ENCODE measurements at regions not wholly inside any gene's neighbourhood (a gene's known extent, or its start where the extent isn't known, plus 50 kb on each side); places are given as distances from the start of the nearest gene placed in this dataset.

DNA sequence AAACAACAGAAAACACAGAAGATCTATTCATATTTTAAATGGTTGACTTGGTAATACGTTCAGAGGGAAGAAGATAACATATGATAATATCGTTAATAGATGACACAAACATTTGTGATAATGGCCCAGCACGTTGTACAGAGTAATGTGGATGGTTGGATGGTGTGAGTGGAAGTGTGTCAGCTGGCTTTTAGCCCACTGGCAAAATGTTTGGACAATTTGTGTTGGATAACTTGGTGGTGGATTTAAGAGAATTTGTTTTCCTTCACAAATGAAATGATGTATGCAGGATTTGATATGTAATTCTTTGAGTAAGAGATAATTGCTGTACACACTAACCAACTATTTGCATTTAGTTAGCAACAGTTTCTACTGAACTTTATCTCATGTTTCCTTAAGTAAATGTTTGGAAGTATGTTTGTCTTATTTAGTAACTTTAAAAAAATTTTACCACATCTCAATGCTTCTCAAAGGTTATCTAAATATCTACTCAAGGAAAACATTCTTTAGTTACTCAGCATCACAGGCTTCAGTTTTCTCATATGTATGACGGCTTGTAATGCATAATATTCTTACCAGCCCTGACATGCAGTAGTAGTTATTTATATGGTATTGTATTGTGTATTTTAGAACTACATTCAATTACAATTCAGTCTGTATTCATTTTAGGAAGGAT lies 328.5 kb upstream of the GOLIM4 start:
- Histone ChIP-seq H3K4me2 (ENCODE audit: low read length) (no peak overlapping the region), H3K4me3 (replicated peaks in 1 of 2; ENCODE audit: low read depth in 1 of 2, low read length in 2 of 2) (no peak overlapping the region), H4K20me1 (ENCODE audit: insufficient read depth) (no peaks in the 10 kb centered on the region), H3K4me1 (ENCODE audit: control insufficient read depth in 1 of 2, insufficient read depth in 2 of 2, low read length in 2 of 2) (no peaks in the 10 kb centered on the region), H3K9me2 (ENCODE audit: insufficient read depth) (no peaks in the 10 kb centered on the region), H2AFZ (ENCODE audit: low read depth, low read length, poor library complexity, severe bottlenecking) (no peak overlapping the region), H3K9ac (ENCODE audit: low read length) (no peak overlapping the region), H3K79me2 (ENCODE audit: insufficient read depth, low read length) (no peaks in the 10 kb centered on the region), H3K27me3 (ENCODE audit: insufficient read depth, low read length) (no peaks in the 10 kb centered on the region), H3K9me3 (ENCODE audit: control insufficient read depth in 1 of 2, insufficient read depth in 1 of 2, low read depth in 1 of 2, low read length in 2 of 2) (no peaks in the 10 kb centered on the region), H3K36me3 (ENCODE audit: control insufficient read depth in 1 of 2, insufficient read depth in 2 of 2, low read length in 2 of 2) (no peaks in the 10 kb centered on the region), H3K27ac (ENCODE audit: low read depth, low read length) (no peak overlapping the region)
- intact Hi-C loops (cut with micrococcal nuclease) = no loop called here
- BruUV-seq (replicated peaks) = no TSS peak
- CTCF ChIA-PET = no interaction called here
- TF ChIP-seq YY1 (IDR thresholded peaks at IDR 0.05; ENCODE audit: extremely low read depth, insufficient replicate concordance, low read depth, low read length) (no peak), RAD21 (IDR thresholded peaks at IDR 0.05; ENCODE audit: low read depth) (no peak), SIN3A (IDR thresholded peaks at IDR 0.05; ENCODE audit: low read depth) (no peak), EZH2phosphoT487 (IDR thresholded peaks at IDR 0.05; ENCODE audit: borderline replicate concordance) (no peak), SRF (IDR thresholded peaks at IDR 0.05; ENCODE audit: low read depth) (no peak), EGR1 (IDR thresholded peaks at IDR 0.05; ENCODE audit: low read depth) (no peak), CBX3 (IDR thresholded peaks at IDR 0.05; ENCODE audit: low read depth) (no peak), ZFX (IDR thresholded peaks at IDR 0.05) (no peak), ELF1 (IDR thresholded peaks at IDR 0.05; ENCODE audit: borderline replicate concordance, low read depth) (no peak), ZNF274 (IDR thresholded peaks at IDR 0.05; ENCODE audit: low read depth, low read length) (no peak), POLR2AphosphoS5 (IDR thresholded peaks at IDR 0.05; ENCODE audit: low read depth, low read length) (no peak)
- TF ChIP-seq, protein P1, sequence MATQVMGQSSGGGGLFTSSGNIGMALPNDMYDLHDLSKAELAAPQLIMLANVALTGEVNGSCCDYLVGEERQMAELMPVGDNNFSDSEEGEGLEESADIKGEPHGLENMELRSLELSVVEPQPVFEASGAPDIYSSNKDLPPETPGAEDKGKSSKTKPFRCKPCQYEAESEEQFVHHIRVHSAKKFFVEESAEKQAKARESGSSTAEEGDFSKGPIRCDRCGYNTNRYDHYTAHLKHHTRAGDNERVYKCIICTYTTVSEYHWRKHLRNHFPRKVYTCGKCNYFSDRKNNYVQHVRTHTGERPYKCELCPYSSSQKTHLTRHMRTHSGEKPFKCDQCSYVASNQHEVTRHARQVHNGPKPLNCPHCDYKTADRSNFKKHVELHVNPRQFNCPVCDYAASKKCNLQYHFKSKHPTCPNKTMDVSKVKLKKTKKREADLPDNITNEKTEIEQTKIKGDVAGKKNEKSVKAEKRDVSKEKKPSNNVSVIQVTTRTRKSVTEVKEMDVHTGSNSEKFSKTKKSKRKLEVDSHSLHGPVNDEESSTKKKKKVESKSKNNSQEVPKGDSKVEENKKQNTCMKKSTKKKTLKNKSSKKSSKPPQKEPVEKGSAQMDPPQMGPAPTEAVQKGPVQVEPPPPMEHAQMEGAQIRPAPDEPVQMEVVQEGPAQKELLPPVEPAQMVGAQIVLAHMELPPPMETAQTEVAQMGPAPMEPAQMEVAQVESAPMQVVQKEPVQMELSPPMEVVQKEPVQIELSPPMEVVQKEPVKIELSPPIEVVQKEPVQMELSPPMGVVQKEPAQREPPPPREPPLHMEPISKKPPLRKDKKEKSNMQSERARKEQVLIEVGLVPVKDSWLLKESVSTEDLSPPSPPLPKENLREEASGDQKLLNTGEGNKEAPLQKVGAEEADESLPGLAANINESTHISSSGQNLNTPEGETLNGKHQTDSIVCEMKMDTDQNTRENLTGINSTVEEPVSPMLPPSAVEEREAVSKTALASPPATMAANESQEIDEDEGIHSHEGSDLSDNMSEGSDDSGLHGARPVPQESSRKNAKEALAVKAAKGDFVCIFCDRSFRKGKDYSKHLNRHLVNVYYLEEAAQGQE (IDR thresholded peaks at IDR 0.05; ENCODE audit: low read depth) = no peak
- TF ChIP-seq, protein P2, sequence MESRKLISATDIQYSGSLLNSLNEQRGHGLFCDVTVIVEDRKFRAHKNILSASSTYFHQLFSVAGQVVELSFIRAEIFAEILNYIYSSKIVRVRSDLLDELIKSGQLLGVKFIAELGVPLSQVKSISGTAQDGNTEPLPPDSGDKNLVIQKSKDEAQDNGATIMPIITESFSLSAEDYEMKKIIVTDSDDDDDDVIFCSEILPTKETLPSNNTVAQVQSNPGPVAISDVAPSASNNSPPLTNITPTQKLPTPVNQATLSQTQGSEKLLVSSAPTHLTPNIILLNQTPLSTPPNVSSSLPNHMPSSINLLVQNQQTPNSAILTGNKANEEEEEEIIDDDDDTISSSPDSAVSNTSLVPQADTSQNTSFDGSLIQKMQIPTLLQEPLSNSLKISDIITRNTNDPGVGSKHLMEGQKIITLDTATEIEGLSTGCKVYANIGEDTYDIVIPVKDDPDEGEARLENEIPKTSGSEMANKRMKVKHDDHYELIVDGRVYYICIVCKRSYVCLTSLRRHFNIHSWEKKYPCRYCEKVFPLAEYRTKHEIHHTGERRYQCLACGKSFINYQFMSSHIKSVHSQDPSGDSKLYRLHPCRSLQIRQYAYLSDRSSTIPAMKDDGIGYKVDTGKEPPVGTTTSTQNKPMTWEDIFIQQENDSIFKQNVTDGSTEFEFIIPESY (IDR thresholded peaks at IDR 0.05; ENCODE audit: extremely low read depth, insufficient replicate concordance, low read length) = no peak
- POLR2A ChIA-PET = no interaction called here
- DNase-seq (ENCODE audit: low read depth, low spot score) (no peak), ATAC-seq (no peak)
- RAD21 ChIA-PET (ENCODE audit: low non-redundant PET in 1 of 2, low total read pairs in 2 of 2, uncharacterized antibody in 2 of 2, unreplicated experiment in 2 of 2) = no interaction called here
